ENCODE measurements at regions not wholly inside any gene's neighbourhood (a gene's known extent, or its start where the extent isn't known, plus 50 kb on each side); places are given as distances from the start of the nearest gene placed in this dataset.

GRCh38 chr4:176014583-176015108, 51.0 kb upstream of the WDR17 start:
- H3K27ac ChIP-seq (ENCODE audit: insufficient read depth, low read depth, low read length), result no peak overlapping the region
- no peaks in the 10 kb centered on the region for H4K20me1 ChIP-seq (replicated peaks; ENCODE audit: control insufficient read depth, extremely low read depth, insufficient read depth, low read length)
- no peak overlapping the region for H2AFZ ChIP-seq (ENCODE audit: low read depth, low read length)
- DNase-seq (ENCODE audit: low read depth, low spot score), result no peak
- no peaks in the 10 kb centered on the region for H3K4me1 ChIP-seq (ENCODE audit: control insufficient read depth, extremely low read depth, insufficient read depth, low read length)
- no peaks in the 10 kb centered on the region for H3K79me2 ChIP-seq (ENCODE audit: control insufficient read depth, insufficient read depth, low read length)
- H3K4me3 ChIP-seq (replicated peaks in 1 of 3; ENCODE audit: insufficient read depth in 1 of 3, low read depth in 1 of 3, low read length in 3 of 3), result no peak overlapping the region
- no peaks in the 10 kb centered on the region for H3K36me3 ChIP-seq (ENCODE audit: control insufficient read depth in 2 of 2, extremely low read depth in 1 of 2, insufficient read depth in 2 of 2, low read length in 2 of 2)
- no TSS peak for BruUV-seq (replicated peaks)
- H3K9me3 ChIP-seq (replicated peaks; ENCODE audit: control insufficient read depth, insufficient read depth, low read length), result no peaks in the 10 kb centered on the region
- no peak for TF ChIP-seq GATA2 (IDR thresholded peaks at IDR 0.05; ENCODE audit: insufficient read depth, insufficient read length, low read depth, low read length)
- no peak for TF ChIP-seq POLR2AphosphoS5 (IDR thresholded peaks at IDR 0.05; ENCODE audit: insufficient read depth, low read depth, low read length)
- no peak for TF ChIP-seq EZH2 (IDR thresholded peaks at IDR 0.05; ENCODE audit: borderline replicate concordance, low read depth, low read length, severe bottlenecking)
- TF ChIP-seq MYC (IDR thresholded peaks at IDR 0.05; ENCODE audit: low read depth, low read length), result no peak
- TF ChIP-seq FOS (IDR thresholded peaks at IDR 0.05; ENCODE audit: borderline replicate concordance, insufficient read depth, low read length), result no peak
- no peak for TF ChIP-seq JUN (IDR thresholded peaks at IDR 0.05; ENCODE audit: borderline replicate concordance, insufficient read depth, insufficient read length, low read depth)
- ChIA-PET POLR2A (no interaction called here), CTCF (no interaction called here)
- dilution Hi-C loops (cut with MboI; ENCODE audit: extremely low pct_ligation_motif_present, low sequenced_read_pairs), result no loop called here
- no peak overlapping the region for H3K9ac ChIP-seq (replicated peaks; ENCODE audit: extremely low read depth, insufficient read depth, low read length)
- intact Hi-C loops (cut with micrococcal nuclease), result no loop called here
- no peak overlapping the region for H3K4me2 ChIP-seq (ENCODE audit: insufficient read depth, low read length)
- H3K27me3 ChIP-seq (ENCODE audit: control insufficient read depth in 2 of 2, insufficient read depth in 2 of 2, low read length in 2 of 2), result no peaks in the 10 kb centered on the region
- no peaks in the 10 kb centered on the region for H3K9me1 ChIP-seq (replicated peaks; ENCODE audit: control insufficient read depth, extremely low read depth, insufficient read depth, low read length)
- no peak for FAIRE-seq
